GM12878 (cell line): ENCODE measurements at regions not wholly inside any gene's neighbourhood (a gene's known extent, or its start where the extent isn't known, plus 50 kb on each side); places are given as distances from the start of the nearest gene placed in this dataset.

ENCODE experiments used
- ATAC-seq: fragments of 200-7000 bp; cut with Tn5 transposase; 3 replicates; pipeline ENCODE4 v1.9.1; 2020; ENCODE audit warnings: mild to moderate bottlenecking, moderate library complexity
- BruUV-seq: library from RNA; stranded (reverse); fragments of 400-500 nt; replicated peaks from 2 replicates; lab custom pipeline; 2021; lab: Mats Ljungman, UMichigan
- CTCF ChIA-PET: fragments of 300-600 bp; sonication (Branson Sonifier 250); formaldehyde crosslinking; extraction: SDS; loops from one replicate; lab custom pipeline; 2021; ENCODE audit warnings: inconsistent platforms; lab: Yijun Ruan, JAX
- POLR2A ChIA-PET: fragments of 350-600 bp; formaldehyde crosslinking; extraction: SDS; loops from one replicate; lab custom pipeline; 2021; ENCODE audit warnings: inconsistent platforms; lab: Charles Lee
- RAD21 ChIA-PET: fragments of 300-600 bp; sonication (Branson Sonifier 250); formaldehyde crosslinking; loops from one replicate; lab custom pipeline; 2023; ENCODE audit warnings: antibody characterized with exemption; ENCODE audit not compliant: unreplicated experiment; lab: Charles Lee
- SMC1A ChIA-PET: fragments of 300-600 bp; sonication (Branson Sonifier 250); formaldehyde crosslinking; loops from one replicate; lab custom pipeline; 2023; ENCODE audit not compliant: unreplicated experiment, uncharacterized antibody; lab: Charles Lee
- DNase-seq: peaks from one replicate; pipeline ENCODE4 v3.0.0-alpha.2; 2011; ENCODE audit warnings: low read depth, low spot score
- FAIRE-seq: peaks from 3 replicates; lab custom pipeline; 2011; peaks lifted over from hg19 to GRCh38; lab: Jason Lieb, UNC
- H2AFZ ChIP-seq: 2 replicates; pipeline ENCODE4 v1.6.0; 2011; ENCODE audit warnings: low read depth, low read length, control low read depth; ENCODE audit not compliant: control insufficient read depth
- H3K27ac ChIP-seq: 2 replicates; pipeline ENCODE4 v1.5.1; 2011; ENCODE audit warnings: control low read depth; ENCODE audit not compliant: control insufficient read depth, insufficient read depth
- H3K27me3 ChIP-seq, 2 experiments: replicated peaks in 1 of 2; 2 replicates each; pipeline versions ENCODE4 v1.6.0 to v1.6.1; 2011; ENCODE audit warnings: low read length in 1 of 2; ENCODE audit not compliant: control insufficient read depth in 2 of 2, insufficient read depth in 2 of 2
- H3K36me3 ChIP-seq, 2 experiments: 2 replicates each; pipeline ENCODE4 v1.5.1; 2011; ENCODE audit warnings: low read length in 1 of 2; ENCODE audit not compliant: control insufficient read depth in 2 of 2, insufficient read depth in 2 of 2
- H3K4me1 ChIP-seq: 2 replicates; pipeline ENCODE4 v1.6.1; 2011; ENCODE audit warnings: mild to moderate bottlenecking, low read length, moderate library complexity, mixed read lengths; ENCODE audit not compliant: control insufficient read depth, insufficient read depth
- H3K4me2 ChIP-seq: 2 replicates; pipeline ENCODE4 v1.6.0; 2011; ENCODE audit warnings: control low read depth; ENCODE audit not compliant: control insufficient read depth, insufficient read depth
- H3K4me3 ChIP-seq: fragments of 200-600 bp; sonication (generic); 2 replicates; pipeline ENCODE4 v1.5.1; 2016
- H3K79me2 ChIP-seq: 2 replicates; pipeline ENCODE4 v1.6.0; 2011; ENCODE audit warnings: low read length; ENCODE audit not compliant: control insufficient read depth, insufficient read depth
- H3K9ac ChIP-seq: 2 replicates; pipeline ENCODE4 v1.8.0; 2011; ENCODE audit warnings: low read length, control low read depth, mixed read lengths; ENCODE audit not compliant: control insufficient read depth, insufficient read depth
- H3K9me3 ChIP-seq: replicated peaks from 3 replicates; pipeline ENCODE4 v1.5.1; 2011; ENCODE audit warnings: mild to moderate bottlenecking, low read length; ENCODE audit not compliant: control insufficient read depth, insufficient read depth
- H4K20me1 ChIP-seq: 2 replicates; pipeline ENCODE4 v1.6.0; 2011; ENCODE audit not compliant: control insufficient read depth, insufficient read depth
- BCL3 ChIP-seq: IDR thresholded peaks from 2 replicates; pipeline ENCODE4 v1.6.1; 2011; ENCODE audit warnings: borderline replicate concordance, low read depth, mild to moderate bottlenecking, moderate library complexity, low read length; ENCODE audit not compliant: insufficient read depth, poor library complexity, severe bottlenecking
- BCLAF1 ChIP-seq: fragments of 450-650 bp; IDR thresholded peaks from 2 replicates; pipeline ENCODE4 v1.6.1; 2017; ENCODE audit warnings: antibody characterized with exemption, mild to moderate bottlenecking, moderate library complexity
- CBX3 ChIP-seq: fragments of 200-600 bp; sonication (generic); IDR thresholded peaks from 2 replicates; pipeline ENCODE4 v1.6.1; 2016; ENCODE audit warnings: low read depth, borderline replicate concordance
- HDGF ChIP-seq: fragments of 450-650 bp; IDR thresholded peaks from 2 replicates; pipeline ENCODE4 v1.6.1; 2016; ENCODE audit warnings: antibody characterized with exemption
- LARP7 ChIP-seq: fragments of 450-650 bp; IDR thresholded peaks from 2 replicates; pipeline ENCODE4 v1.6.1; 2017; ENCODE audit warnings: mild to moderate bottlenecking
- SUZ12 ChIP-seq: fragments of 200-600 bp; sonication (generic); IDR thresholded peaks from one replicate; pipeline ENCODE4 v1.6.1; 2018; ENCODE audit warnings: antibody characterized with exemption, mild to moderate bottlenecking; ENCODE audit not compliant: unreplicated experiment
- ZBTB33 ChIP-seq: fragments of 450-650 bp; IDR thresholded peaks from 2 replicates; pipeline ENCODE4 v1.6.1; 2017; ENCODE audit warnings: mild to moderate bottlenecking
- ZNF217 ChIP-seq: fragments of 450-650 bp; IDR thresholded peaks from 2 replicates; pipeline ENCODE4 v1.6.1; 2017; ENCODE audit warnings: antibody characterized with exemption, mild to moderate bottlenecking
- ZNF592 ChIP-seq: fragments of 450-650 bp; IDR thresholded peaks from 2 replicates; pipeline ENCODE4 v1.6.1; 2017; ENCODE audit warnings: mild to moderate bottlenecking, moderate library complexity
- WGBS: methylation state at CpG from one replicate; pipeline ENCODE4 v1.1.6; 2016; ENCODE audit warnings: low lambda C conversion rate; ENCODE audit not compliant: insufficient replicate concordance, insufficient coverage; ENCODE audit errors: missing lambda C conversion rate; 5-methylcytosine and 5-hydroxymethylcytosine counted together
- in situ Hi-C: fragments of 300-500 bp; cut with MboI; formaldehyde crosslinking; loops from 9 replicates; pipeline ENCODE4 v1.14.3; 2018; ENCODE audit warnings: mixed read lengths
- intact Hi-C: fragments of 100-400 bp; cut with micrococcal nuclease; formaldehyde crosslinking; loops from one replicate; pipeline ENCODE4 v1.14.2; 2022; ENCODE audit not compliant: unreplicated experiment

- in situ Hi-C loops (no loop called here), intact Hi-C loops (no loop called here)
- Histone ChIP-seq H3K9me3 (no peaks in the 10 kb centered on the region), H2AFZ (no peak overlapping the region), H3K79me2 (no peaks in the 10 kb centered on the region), H3K4me1 (no peaks in the 10 kb centered on the region), H3K27me3 (no peaks in the 10 kb centered on the region), H3K9ac (no peak overlapping the region), H3K4me2 (no peak overlapping the region), H3K4me3 (no peak overlapping the region), H3K27ac (no peak overlapping the region), H4K20me1 (no peaks in the 10 kb centered on the region), H3K36me3 (no peaks in the 10 kb centered on the region)
- 43% methylated on average over 2 of the region's 2 CpGs for WGBS
- no peak for ATAC-seq
- ChIA-PET SMC1A (no interaction called here), CTCF (no interaction called here), RAD21 (no interaction called here), POLR2A (no interaction called here)
- no TSS peak for BruUV-seq
- no peak for TF ChIP-seq BCLAF1
- TF ChIP-seq LARP7: no peak
- no peak for TF ChIP-seq ZNF217
- no peak for TF ChIP-seq ZNF592
- TF ChIP-seq HDGF: no peak
- no peak for TF ChIP-seq CBX3
- TF ChIP-seq ZBTB33: no peak
- no peak for TF ChIP-seq BCL3
- TF ChIP-seq SUZ12: no peak
- DNase-seq: no peak
- FAIRE-seq: no peak
Measured at GRCh38 chr3:79917561-79917960, 149.8 kb upstream of the ROBO1 start.
